ENCODE measurements at regions not wholly inside any gene's neighbourhood (a gene's known extent, or its start where the extent isn't known, plus 50 kb on each side); places are given as distances from the start of the nearest gene placed in this dataset.

DNA sequence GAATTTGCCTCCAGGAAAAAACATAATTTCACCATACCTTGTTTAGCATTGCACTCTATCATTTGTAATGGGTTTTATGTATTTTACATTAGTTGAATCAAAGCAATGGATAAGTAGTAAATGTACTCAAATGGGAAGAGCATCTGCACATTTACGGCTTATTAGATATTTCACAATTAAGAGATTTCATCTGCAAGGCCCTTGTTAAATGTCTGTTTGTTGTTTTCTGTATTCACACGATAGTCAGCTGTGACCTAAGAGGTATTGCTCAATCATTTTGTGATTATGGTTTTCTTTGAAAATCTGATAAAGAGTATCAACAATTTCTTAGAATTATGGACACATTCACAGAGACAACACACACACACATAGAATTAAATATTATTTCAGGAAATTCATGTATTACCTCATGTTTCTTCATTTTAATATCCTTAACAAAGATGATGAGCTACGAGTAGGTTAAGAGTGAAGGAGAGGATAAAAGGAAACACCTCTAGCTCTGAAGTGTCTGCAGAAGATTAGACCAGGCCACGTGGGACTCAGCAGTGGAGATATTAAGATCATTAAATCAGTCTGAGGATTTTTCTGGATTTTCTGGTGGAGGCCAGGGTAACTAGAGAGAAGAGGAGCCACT, 121.9 kb upstream of the POU1F1 start:
- H3K4me3 ChIP-seq (ENCODE audit: low read length, poor library complexity, severe bottlenecking) = no peak overlapping the region
- TF ChIP-seq, protein P1, sequence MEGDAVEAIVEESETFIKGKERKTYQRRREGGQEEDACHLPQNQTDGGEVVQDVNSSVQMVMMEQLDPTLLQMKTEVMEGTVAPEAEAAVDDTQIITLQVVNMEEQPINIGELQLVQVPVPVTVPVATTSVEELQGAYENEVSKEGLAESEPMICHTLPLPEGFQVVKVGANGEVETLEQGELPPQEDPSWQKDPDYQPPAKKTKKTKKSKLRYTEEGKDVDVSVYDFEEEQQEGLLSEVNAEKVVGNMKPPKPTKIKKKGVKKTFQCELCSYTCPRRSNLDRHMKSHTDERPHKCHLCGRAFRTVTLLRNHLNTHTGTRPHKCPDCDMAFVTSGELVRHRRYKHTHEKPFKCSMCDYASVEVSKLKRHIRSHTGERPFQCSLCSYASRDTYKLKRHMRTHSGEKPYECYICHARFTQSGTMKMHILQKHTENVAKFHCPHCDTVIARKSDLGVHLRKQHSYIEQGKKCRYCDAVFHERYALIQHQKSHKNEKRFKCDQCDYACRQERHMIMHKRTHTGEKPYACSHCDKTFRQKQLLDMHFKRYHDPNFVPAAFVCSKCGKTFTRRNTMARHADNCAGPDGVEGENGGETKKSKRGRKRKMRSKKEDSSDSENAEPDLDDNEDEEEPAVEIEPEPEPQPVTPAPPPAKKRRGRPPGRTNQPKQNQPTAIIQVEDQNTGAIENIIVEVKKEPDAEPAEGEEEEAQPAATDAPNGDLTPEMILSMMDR (conservative IDR thresholded peaks at IDR 0.05; ENCODE audit: low read length) = no peak
- no peak for TF ChIP-seq EZH2phosphoT487 (IDR thresholded peaks at IDR 0.05; ENCODE audit: borderline replicate concordance)
- no peaks in the 10 kb centered on the region for H3K9me3 ChIP-seq (ENCODE audit: insufficient read depth, low read depth, low read length)
- no peak overlapping the region for H2AFZ ChIP-seq (ENCODE audit: low read length)
- no peaks in the 10 kb centered on the region for H3K4me1 ChIP-seq (ENCODE audit: insufficient read depth, low read length, poor library complexity, severe bottlenecking)
- H3F3A ChIP-seq (ENCODE audit: low read depth) = no peaks in the 10 kb centered on the region
- no peaks in the 10 kb centered on the region for H3K36me3 ChIP-seq (ENCODE audit: insufficient read depth, low read length)
- no peaks in the 10 kb centered on the region for H3K79me2 ChIP-seq (ENCODE audit: insufficient read depth, low read length)
- no peak overlapping the region for H3K9ac ChIP-seq (ENCODE audit: low read depth, low read length, poor library complexity, severe bottlenecking)
- H3K9me2 ChIP-seq (replicated peaks; ENCODE audit: low read depth, low read length) = no peaks in the 10 kb centered on the region
- H3K4me2 ChIP-seq (ENCODE audit: low read depth, low read length, poor library complexity, severe bottlenecking) = no peak overlapping the region
- no peaks in the 10 kb centered on the region for H3K27me3 ChIP-seq (ENCODE audit: insufficient read depth, low read length, poor library complexity, severe bottlenecking)
- H4K20me1 ChIP-seq (ENCODE audit: insufficient read depth, low read length, poor library complexity, severe bottlenecking) = no peaks in the 10 kb centered on the region

DNA sequence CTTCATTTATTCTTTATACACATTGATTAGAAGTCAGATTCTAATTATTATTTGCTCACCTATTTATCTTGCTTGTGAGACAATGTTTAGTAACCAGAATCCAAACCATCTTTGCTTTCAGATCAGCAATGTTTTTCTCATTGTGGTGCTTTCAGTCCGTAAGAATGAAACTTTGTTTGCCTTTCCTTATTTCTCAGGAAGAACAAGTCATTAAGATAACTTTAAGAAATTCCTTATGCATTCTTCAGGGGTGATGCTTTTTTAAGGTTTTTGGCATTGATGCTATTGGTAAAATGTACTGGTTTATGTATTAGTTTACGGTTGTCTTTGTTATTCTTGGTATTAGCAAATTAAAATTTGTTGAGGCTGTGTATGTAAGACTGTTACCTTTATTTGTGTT, 120.8 kb upstream of the POU1F1 start:
- no peak for TF ChIP-seq EZH2phosphoT487 (IDR thresholded peaks at IDR 0.05; ENCODE audit: borderline replicate concordance)
- TF ChIP-seq, protein P1 (conservative IDR thresholded peaks at IDR 0.05; ENCODE audit: low read length) = no peak
- no peak overlapping the region for H3K4me2 ChIP-seq (ENCODE audit: low read depth, low read length, poor library complexity, severe bottlenecking)
- no peaks in the 10 kb centered on the region for H3K9me2 ChIP-seq (replicated peaks; ENCODE audit: low read depth, low read length)
- no peaks in the 10 kb centered on the region for H3K4me1 ChIP-seq (ENCODE audit: insufficient read depth, low read length, poor library complexity, severe bottlenecking)
- H3K27me3 ChIP-seq (ENCODE audit: insufficient read depth, low read length, poor library complexity, severe bottlenecking) = no peaks in the 10 kb centered on the region
- no peaks in the 10 kb centered on the region for H3K79me2 ChIP-seq (ENCODE audit: insufficient read depth, low read length)
- H2AFZ ChIP-seq (ENCODE audit: low read length) = no peak overlapping the region
- no peaks in the 10 kb centered on the region for H4K20me1 ChIP-seq (ENCODE audit: insufficient read depth, low read length, poor library complexity, severe bottlenecking)
- H3K4me3 ChIP-seq (ENCODE audit: low read length, poor library complexity, severe bottlenecking) = no peak overlapping the region
- H3K9ac ChIP-seq (ENCODE audit: low read depth, low read length, poor library complexity, severe bottlenecking) = no peak overlapping the region
- H3F3A ChIP-seq (ENCODE audit: low read depth) = no peaks in the 10 kb centered on the region
- no peaks in the 10 kb centered on the region for H3K9me3 ChIP-seq (ENCODE audit: insufficient read depth, low read depth, low read length)
- no peaks in the 10 kb centered on the region for H3K36me3 ChIP-seq (ENCODE audit: insufficient read depth, low read length)

DNA sequence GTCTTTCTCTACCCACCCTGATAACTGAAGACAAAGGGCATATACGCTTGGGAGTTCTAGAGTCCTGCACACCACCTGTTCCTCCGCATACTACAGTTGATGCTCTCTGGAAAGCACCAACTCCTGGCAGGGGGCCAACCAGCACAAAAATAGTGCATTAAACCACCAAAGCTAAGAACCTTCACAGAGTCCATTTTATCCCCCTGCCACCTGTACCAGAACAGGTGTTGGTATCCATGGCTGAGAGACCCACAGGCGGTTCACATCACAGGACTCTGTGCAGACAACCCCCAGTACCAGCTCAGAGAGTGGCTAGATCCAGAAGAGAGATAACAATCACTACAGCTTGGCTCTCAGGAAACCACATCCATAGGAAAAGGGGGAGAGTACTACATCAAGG, 114.4 kb upstream of the POU1F1 start:
- H2AFZ ChIP-seq (ENCODE audit: low read length) = no peak overlapping the region
- TF ChIP-seq, protein P1 (conservative IDR thresholded peaks at IDR 0.05; ENCODE audit: low read length) = no peak
- TF ChIP-seq EZH2phosphoT487 (IDR thresholded peaks at IDR 0.05; ENCODE audit: borderline replicate concordance) = no peak
- H3K36me3 ChIP-seq (ENCODE audit: insufficient read depth, low read length) = no peaks in the 10 kb centered on the region
- no peaks in the 10 kb centered on the region for H3K4me1 ChIP-seq (ENCODE audit: insufficient read depth, low read length, poor library complexity, severe bottlenecking)
- no peak overlapping the region for H3K4me2 ChIP-seq (ENCODE audit: low read depth, low read length, poor library complexity, severe bottlenecking)
- no peaks in the 10 kb centered on the region for H3K9me3 ChIP-seq (ENCODE audit: insufficient read depth, low read depth, low read length)
- no peak overlapping the region for H3K4me3 ChIP-seq (ENCODE audit: low read length, poor library complexity, severe bottlenecking)
- H3K27me3 ChIP-seq (ENCODE audit: insufficient read depth, low read length, poor library complexity, severe bottlenecking) = no peaks in the 10 kb centered on the region
- H3K9ac ChIP-seq (ENCODE audit: low read depth, low read length, poor library complexity, severe bottlenecking) = no peak overlapping the region
- H3K79me2 ChIP-seq (ENCODE audit: insufficient read depth, low read length) = no peaks in the 10 kb centered on the region
- H3F3A ChIP-seq (ENCODE audit: low read depth) = no peaks in the 10 kb centered on the region
- no peaks in the 10 kb centered on the region for H3K9me2 ChIP-seq (replicated peaks; ENCODE audit: low read depth, low read length)
- no peaks in the 10 kb centered on the region for H4K20me1 ChIP-seq (ENCODE audit: insufficient read depth, low read length, poor library complexity, severe bottlenecking)
